ENCODE measurements at regions not wholly inside any gene's neighbourhood (a gene's known extent, or its start where the extent isn't known, plus 50 kb on each side); places are given as distances from the start of the nearest gene placed in this dataset.

- no peak for TF ChIP-seq CTCF (conservative IDR thresholded peaks at IDR 0.05 in 1 of 2, IDR thresholded peaks at IDR 0.05 in 1 of 2; ENCODE audit: low read depth in 1 of 2, low read length in 2 of 2)
- TF ChIP-seq EZH2 (IDR thresholded peaks at IDR 0.05; ENCODE audit: low read length, missing control alignments): no peak
Measured at GRCh38 chr1:212520746-212521145, 87.8 kb upstream of the ATF3 start.

Data from fibroblast of lung (primary cell).